ENCODE measurements at regions not wholly inside any gene's neighbourhood (a gene's known extent, or its start where the extent isn't known, plus 50 kb on each side); places are given as distances from the start of the nearest gene placed in this dataset.
"Not testable (repeated sequence)": the region's sequence is repeated elsewhere in the genome, so short reads cannot be mapped to it uniquely, and the experiment has no call there.

DNA sequence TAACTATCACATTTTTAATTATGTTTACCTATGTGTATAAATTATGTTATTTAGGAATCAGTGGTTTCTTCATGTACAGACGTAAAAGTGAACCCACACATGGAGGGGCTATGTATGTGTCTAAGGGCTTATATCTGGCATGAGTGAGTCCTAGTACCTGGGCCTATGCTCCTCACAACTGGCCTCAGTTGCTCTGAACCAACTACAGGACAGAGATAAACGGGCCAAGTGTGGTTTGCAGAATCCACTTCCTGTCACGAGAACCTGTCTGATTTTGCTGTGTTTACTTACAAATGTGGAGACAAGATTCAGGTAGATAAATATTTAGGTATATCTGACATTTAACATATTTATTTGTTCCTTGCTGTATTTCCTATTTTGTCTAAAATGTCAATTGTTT, 562.5 kb downstream of the TMEM121 start:
- TF ChIP-seq, protein P1, sequence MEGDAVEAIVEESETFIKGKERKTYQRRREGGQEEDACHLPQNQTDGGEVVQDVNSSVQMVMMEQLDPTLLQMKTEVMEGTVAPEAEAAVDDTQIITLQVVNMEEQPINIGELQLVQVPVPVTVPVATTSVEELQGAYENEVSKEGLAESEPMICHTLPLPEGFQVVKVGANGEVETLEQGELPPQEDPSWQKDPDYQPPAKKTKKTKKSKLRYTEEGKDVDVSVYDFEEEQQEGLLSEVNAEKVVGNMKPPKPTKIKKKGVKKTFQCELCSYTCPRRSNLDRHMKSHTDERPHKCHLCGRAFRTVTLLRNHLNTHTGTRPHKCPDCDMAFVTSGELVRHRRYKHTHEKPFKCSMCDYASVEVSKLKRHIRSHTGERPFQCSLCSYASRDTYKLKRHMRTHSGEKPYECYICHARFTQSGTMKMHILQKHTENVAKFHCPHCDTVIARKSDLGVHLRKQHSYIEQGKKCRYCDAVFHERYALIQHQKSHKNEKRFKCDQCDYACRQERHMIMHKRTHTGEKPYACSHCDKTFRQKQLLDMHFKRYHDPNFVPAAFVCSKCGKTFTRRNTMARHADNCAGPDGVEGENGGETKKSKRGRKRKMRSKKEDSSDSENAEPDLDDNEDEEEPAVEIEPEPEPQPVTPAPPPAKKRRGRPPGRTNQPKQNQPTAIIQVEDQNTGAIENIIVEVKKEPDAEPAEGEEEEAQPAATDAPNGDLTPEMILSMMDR (conservative IDR thresholded peaks at IDR 0.05; ENCODE audit: low read depth in 2 of 2), result not testable (repeated sequence)
- TF ChIP-seq POLR2AphosphoS5 (IDR thresholded peaks at IDR 0.05; ENCODE audit: low read depth); EZH2phosphoT487 (IDR thresholded peaks at IDR 0.05; ENCODE audit: unreplicated experiment); EZH2 (IDR thresholded peaks at IDR 0.05; ENCODE audit: low read depth, unreplicated experiment); JUNB (IDR thresholded peaks at IDR 0.05; ENCODE audit: unreplicated experiment); NANOG (IDR thresholded peaks at IDR 0.05; ENCODE audit: borderline replicate concordance); CREB1 (CRISPR knock-in tag; IDR thresholded peaks at IDR 0.05; ENCODE audit: low read depth); STAT1 (IDR thresholded peaks at IDR 0.05; ENCODE audit: unreplicated experiment); ZNF114 (CRISPR knock-in tag; IDR thresholded peaks at IDR 0.05): not testable (repeated sequence)
- TF ChIP-seq, protein P2, sequence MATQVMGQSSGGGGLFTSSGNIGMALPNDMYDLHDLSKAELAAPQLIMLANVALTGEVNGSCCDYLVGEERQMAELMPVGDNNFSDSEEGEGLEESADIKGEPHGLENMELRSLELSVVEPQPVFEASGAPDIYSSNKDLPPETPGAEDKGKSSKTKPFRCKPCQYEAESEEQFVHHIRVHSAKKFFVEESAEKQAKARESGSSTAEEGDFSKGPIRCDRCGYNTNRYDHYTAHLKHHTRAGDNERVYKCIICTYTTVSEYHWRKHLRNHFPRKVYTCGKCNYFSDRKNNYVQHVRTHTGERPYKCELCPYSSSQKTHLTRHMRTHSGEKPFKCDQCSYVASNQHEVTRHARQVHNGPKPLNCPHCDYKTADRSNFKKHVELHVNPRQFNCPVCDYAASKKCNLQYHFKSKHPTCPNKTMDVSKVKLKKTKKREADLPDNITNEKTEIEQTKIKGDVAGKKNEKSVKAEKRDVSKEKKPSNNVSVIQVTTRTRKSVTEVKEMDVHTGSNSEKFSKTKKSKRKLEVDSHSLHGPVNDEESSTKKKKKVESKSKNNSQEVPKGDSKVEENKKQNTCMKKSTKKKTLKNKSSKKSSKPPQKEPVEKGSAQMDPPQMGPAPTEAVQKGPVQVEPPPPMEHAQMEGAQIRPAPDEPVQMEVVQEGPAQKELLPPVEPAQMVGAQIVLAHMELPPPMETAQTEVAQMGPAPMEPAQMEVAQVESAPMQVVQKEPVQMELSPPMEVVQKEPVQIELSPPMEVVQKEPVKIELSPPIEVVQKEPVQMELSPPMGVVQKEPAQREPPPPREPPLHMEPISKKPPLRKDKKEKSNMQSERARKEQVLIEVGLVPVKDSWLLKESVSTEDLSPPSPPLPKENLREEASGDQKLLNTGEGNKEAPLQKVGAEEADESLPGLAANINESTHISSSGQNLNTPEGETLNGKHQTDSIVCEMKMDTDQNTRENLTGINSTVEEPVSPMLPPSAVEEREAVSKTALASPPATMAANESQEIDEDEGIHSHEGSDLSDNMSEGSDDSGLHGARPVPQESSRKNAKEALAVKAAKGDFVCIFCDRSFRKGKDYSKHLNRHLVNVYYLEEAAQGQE (IDR thresholded peaks at IDR 0.05; ENCODE audit: unreplicated experiment), result not testable (repeated sequence)
